HUDEP-2 (cell line): ENCODE measurements at regions not wholly inside any gene's neighbourhood (a gene's known extent, or its start where the extent isn't known, plus 50 kb on each side); places are given as distances from the start of the nearest gene placed in this dataset.

Source experiments
- DNase-seq, 76 experiments: peaks; one replicate each; lab custom pipeline; 2025; ENCODE audit not compliant: unreplicated experiment in 76 of 76; lab: John Stamatoyannopoulos, UW

DNA sequence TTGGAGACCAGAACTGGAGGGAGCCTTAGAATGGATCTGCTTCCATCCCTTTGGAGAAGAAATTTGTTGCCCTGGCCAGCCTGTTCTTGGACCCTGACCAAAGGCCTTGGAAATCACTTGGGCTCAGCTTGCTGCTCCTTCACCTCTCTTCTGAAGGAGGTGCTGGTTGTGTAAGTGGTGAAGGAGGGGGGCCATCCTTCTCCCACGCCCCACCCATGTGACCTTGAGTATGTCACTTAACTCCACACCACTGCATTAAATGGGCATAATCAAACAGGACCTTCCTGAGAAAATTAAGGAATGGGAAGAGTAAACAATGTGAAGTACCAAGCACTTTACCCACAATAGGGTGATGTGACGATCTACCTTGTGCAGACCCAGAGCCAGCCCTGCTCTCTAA, 68.3 kb upstream of the GJB5 start:
- DNase-seq: no peak

DNA sequence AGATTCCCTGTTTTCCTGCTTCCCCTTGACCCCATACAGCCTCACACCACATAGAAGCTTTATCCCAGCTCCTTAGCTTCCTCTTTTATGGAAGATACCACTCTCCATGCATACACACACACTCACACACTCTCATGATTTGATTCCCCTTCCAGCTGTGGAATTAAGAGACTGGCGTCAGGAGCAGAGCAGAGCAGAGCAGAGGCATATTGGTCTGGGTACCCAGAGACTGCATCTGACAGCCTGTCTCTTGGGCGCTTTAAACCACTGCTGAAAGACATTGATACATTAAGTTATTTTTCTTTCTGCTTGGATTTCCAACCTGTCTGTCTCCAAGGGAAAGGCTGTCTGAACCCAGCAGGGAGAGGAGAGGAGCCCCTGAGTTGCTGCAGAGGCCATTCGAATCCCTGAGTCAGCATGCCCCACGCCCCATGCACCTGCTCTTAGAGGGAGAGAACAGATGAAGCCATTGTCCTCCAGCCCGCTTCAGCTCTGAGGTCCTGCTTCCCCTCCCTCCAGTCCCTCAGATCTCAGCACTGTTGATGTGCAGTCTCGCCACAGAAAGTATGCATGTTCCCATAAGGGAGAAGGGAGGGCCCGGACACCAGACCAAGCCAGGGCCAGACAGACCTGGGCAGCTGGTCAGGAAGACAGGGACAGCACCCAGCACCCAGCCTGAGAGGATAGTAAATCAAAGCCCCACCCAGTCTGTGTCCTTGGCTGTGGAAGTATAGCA, 66.7 kb upstream of the GJB5 start:
- DNase-seq: no peak

DNA sequence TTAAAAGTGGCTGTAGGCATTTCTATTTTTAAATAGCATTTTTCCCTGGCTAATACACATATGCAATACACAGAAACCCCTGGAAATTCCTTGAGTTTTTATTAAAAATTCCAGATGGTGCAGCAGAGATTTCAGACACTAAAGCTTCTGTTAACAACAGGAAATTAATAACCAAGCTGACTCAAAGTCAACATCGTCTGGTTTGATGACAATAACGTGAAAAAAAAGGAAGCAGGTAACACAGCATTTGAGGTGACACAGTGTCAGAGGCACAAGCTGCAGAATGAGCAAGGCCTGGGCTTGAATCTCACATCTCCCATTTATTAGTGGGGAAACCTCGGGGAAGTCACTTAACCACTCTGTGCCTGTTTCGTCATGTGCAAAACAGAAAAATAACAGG, 64.6 kb upstream of the GJB5 start:
- DNase-seq: no peak

DNA sequence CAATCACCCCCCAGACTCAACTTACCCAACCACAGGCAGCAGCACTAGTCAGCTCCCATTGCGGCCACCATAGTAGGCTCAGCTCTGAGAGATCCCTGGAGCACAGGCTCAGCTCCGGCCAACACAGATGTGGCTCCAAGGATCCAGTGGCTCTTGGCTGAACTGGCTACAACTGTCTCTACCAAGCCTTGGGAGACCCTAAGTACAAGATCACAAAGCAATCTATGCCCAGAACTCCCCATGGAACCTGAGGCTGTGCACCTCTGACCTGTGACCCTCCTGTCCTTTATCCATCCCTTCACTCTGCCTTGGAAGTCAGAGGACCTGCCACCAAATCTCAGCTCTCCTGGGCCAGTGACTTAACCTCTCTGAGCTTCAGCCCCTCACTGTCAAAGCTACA, 61.8 kb upstream of the GJB5 start:
- no peak for DNase-seq

DNA sequence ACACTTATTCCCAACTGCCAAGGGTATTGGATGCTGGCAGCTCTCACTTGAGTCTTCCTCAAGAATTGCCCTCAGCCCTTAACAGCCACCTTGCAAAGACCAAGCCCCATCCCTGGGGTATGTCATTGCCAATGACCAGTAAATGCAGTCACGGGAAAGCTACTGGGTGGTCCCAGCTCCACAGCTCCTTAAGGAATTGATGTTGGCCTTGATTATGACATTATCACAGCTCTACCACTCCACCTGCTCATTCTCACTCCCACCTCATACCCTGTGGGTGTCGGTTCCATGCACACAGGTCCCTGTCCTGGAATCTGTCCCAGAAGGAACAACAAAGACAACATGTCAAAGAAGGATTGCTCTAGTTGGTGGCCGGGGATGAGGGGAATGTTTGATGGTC, 60.5 kb upstream of the GJB5 start:
- DNase-seq: no peak

DNA sequence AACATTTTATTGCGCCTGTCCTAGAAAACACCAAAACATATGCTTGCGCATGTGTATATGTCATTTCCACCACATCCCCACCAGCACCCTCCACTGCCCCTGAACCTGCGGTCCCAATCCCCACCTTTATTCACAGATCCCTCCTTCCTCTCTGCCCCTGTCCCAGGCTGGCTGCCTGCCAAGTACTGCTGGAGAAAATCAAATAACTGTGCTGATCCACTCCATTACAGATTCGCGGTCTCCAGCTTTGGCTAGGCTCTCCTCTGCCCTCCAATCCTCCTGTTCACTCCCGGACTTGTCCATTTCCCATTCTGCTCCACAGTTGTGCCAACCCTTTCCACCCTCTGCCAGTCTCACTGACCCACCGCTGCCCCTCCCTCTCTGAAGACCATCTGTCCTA, 59.3 kb upstream of the GJB5 start:
- DNase-seq: no peak

DNA sequence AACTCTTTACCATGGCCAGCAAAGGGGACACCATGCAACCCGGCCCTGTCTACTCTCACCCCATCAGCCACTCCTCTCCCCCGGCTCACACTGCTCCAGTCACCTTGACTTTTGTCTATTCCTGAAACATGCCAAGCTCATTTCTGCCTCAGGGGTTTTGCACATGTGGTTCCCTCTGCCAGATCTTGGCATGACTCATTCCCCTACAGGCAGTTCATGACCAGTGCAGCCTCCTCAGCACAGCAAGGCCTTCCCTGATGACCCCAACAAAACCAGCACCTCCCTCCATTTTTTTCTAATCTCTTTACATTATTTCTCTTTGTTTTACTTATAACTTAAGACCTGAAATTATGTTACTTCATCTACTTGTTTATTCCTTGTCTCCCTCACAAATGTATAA, 58.6 kb upstream of the GJB5 start:
- peak in 3 of 76 experiments; percentile 8 to 15 (median 11) for DNase-seq

DNA sequence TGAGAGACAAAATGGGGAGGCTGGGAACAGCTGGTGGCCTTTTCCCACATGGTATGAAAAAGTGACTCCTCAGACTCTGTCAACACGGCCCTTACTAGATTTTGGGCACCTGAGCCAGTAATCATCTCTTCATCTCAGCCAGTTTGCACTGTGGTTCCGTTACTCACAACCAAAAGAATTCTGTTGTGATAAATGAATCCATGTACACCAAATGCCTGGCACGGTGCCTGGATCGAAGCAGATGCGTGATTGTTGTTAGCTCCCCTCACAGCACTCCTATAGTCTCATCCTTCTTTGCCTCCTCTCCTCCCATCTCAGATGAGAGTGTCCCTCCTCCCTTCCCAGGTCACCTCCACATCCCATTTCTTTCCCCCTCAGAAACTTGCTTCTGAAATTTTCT, 57.9 kb upstream of the GJB5 start:
- DNase-seq: no peak

DNA sequence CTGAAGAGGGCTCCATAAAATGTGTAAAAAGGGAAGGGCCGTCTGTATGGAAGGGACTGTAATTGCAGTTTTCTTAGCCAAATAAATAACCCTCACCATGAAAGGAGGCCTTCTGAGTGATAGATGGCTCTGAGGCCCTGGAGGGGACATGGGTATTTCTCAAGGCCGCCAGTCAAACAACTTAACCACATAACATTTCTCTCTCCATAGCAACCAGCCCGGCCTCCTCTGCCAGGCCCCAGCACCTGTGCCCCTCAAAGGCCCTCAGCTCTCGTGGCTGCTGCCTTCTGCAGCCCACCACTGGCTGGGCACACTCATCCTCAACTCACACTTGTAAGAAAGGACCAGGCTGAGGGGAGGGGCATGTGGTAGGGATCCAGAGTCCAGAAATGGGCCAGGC, 57.0 kb upstream of the GJB5 start:
- no peak for DNase-seq

DNA sequence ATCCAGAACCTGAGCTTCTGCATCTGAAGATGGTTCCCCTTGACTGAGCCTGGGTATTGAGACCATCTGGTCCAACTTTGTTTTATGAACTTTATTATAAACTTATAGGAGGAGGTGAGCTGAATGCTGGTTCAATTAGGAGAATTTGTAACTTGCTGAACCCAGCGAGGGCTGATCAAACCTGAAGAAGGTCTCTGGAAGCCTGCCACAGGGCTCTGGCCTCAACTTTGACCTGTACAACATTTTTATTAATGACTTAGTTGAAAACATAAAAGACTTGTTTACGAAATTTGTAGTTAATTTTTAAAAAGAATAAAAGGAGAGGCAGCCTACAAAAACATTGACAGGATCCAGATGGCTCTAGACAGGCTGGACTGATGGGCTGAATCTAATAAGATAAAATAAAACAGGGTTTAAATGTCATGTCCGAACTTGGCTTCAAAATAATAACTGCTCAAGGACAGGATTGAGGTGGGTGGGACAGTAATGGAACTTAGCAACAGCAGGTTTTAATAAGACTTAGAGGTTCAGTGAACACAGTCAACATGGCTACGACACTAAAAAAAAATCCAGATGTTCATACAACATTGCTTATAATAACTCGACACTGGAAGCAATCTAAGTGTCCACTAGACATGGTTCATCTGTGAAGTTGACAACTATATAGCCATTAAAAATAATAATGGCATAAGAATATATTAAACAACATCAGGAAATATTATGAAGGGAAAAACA, 53.4 kb upstream of the GJB5 start:
- no peak for DNase-seq
